ENCODE measurements at regions not wholly inside any gene's neighbourhood (a gene's known extent, or its start where the extent isn't known, plus 50 kb on each side); places are given as distances from the start of the nearest gene placed in this dataset.
A peak's percentile ranks its signal among the peaks of the same experiment; 100 is the strongest.

DNA sequence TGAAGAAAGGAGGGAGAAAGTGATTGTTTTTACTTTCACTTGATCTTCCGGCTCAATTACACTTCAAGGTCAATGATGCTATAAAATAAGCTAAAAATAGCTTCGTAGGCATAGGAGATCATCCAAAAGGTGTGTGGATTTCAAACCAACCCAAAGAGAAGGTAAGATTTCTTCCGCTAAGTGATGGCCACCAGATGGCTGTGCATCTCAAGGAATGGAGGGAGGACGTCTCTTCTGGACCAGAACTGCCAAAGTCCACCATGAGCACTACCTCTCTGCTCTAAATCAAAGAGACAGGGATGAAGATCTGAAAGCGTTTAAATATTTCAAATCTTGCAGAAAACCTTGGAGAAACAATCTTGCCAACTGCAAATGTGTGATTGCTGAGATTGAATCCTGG, 199.1 kb upstream of the ZPLD1 start:
- peak; percentile 5 for DNase-seq (ENCODE audit: low spot score)

DNA sequence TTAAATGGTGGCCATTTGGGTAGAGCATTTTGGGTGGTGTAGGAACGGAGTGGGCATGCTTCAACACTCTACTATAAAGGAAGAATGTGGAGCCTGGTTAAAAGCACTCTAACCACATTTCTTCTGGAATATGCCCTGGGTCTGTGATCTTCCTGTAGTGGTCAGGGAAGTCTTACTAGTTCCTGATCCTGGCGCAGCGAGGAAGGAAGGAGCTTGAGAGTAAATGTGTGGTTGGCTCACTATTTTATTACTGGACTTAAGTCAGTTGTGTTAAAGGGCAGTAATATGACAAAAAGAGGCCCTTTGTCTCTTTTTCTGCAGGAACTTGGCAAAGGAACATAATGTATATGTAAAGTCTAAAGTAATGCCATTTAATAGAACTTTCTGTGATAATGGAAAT, 197.6 kb upstream of the ZPLD1 start:
- DNase-seq (ENCODE audit: low spot score) = no peak

DNA sequence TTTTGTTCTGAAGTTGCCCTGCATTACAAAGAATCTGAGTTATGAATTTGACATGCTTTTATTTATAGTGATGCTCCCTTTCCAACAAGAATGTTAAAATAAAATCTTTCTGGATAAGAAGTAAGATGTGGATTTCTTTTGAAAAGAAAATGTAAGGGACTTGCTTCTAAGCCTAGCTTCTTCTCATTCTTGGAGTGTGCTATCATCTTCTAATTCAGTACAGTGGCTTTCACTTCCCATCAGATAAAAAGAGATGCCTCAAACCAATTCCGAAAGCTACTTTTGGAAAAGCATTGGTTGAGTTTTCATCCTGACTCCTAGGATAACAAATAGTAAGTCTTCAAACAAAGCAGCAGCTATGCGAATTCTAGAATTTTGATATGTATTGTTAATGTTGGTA, 197.0 kb upstream of the ZPLD1 start:
- no peak for DNase-seq (ENCODE audit: low spot score)

DNA sequence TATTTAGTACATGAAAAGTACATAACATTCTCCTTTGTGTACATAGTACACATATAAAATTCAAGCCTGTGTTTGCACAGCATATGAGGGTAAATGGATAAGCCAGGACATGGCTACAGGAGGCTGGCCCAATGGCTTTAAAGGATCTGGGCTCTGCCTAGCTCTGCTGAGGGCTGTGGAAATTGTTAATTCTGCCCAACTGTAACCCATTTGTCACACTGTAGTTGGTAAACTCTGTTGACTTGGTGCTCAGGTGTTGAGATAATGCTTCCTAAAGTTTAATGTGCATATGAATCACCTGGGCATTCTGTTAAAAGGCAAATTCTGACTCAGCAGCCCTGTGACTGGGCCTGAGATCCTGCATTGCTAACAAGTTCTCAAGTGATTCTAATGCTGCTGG, 196.5 kb upstream of the ZPLD1 start:
- no peak for DNase-seq (ENCODE audit: low spot score)

DNA sequence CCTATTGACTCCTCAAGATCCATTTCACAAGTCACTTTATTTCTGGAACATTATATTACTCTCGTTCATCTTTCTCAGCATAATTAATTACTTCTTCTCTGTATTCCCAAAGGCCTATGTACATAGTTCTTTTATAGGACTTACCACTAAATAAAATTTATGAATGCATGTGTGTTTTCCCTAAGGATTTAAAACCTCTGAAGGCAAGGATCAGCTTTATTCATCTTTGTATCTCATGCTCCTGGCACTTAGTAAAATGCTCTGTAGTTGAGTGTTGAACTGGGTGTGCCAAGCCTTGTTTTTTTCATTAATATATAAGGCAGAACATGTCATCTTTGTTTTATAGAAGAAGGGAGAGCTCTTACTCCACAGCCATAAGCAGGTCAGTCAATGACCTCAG, 194.1 kb upstream of the ZPLD1 start:
- no peak for DNase-seq (ENCODE audit: low spot score)

DNA sequence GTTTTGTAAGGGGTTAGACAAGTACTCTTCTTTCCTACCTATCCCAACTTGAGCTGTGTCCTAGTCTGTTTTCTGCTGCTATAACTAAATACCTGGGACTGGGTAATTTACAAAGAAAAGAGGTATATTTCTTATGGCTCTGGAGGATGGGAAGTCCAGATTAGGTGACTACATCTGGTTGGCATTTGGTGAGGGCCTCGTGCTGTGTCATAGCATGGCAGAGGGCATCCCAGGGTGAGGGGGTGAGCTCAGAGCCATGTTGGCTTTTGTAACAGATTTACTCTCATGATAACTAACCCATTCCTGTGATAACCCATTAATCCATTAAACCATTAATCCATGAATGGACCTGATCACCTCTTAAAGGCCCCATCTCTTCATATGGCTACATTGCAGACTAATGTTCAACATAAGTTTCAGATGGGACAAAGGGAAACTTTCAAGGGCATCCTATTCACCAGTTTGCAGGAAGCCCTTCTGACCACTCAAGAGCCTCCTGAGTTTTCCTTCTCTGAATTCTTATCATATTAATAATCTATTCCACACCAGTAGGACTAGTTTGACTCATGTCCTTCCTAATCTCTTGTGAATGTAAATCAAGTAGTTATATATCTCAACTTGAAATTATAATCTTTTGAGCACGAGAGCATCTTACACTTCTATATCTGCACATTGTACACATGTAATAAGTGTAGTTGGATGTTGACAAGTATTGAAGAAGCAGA, 185.7 kb upstream of the ZPLD1 start:
- DNase-seq (ENCODE audit: low spot score) = no peak

DNA sequence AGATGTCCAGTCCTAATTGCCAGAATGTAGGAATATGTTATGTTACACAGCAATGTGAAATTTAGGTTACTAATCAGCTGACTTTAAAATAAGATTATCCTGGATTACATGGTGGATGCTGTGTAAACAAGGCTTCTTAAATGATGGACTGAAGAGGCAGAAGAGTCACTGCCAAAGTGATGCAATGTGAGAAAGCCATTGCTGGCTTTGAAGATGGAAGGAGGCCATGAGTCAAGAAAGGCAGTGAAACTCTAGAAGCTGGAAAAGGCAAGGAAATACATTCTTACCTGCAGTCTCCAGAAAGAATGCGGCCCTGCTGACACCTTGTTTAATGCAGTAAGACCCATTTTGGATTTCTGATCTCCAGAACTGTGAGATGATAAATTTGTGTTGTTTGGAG, 179.1 kb upstream of the ZPLD1 start:
- DNase-seq (ENCODE audit: low spot score) = no peak

DNA sequence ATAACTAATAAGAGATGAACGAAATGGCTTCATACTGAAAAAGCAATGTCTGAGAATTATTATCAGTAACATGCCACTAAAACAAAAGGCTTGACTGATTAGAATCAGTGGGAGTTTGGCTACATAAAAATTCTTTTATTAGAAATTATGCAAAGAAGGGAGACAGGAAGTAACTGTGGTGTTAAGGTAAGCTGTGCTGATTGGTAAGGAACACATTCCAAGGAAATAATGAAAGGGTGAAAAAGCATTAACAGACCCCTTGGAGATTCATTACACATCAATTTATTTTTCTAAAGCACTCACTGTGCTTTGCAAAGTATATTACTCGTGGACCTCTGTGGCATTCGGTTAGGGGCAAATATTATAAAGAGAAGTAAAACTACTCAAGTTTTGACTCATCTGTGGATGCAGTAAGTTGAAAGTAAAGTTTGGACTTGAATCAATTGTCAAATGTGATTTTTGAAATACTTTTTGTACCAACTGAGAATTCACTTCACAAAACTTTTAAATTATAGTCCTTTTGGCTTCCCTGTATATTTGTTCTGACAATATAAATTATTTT, 176.1 kb upstream of the ZPLD1 start:
- no peak for DNase-seq (ENCODE audit: low spot score)

DNA sequence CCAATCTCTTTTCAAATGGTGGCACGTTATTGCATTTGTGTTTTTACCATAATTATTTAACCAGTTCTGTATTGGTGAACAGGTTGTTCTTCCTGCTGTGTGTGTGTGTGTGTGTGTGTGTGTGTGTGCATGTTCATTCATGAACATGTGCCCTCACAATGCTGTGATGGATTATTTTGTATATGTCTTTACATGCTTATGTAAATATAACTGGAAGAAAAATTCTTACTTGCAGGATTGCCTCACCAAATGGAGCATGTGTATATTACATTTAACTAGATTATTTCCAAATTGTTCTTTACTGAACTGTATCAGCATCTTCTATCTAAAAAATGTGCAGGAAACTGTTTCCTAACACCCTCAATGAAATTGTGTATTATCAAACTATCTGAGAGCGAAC, 175.2 kb upstream of the ZPLD1 start:
- DNase-seq (ENCODE audit: low spot score) = no peak

DNA sequence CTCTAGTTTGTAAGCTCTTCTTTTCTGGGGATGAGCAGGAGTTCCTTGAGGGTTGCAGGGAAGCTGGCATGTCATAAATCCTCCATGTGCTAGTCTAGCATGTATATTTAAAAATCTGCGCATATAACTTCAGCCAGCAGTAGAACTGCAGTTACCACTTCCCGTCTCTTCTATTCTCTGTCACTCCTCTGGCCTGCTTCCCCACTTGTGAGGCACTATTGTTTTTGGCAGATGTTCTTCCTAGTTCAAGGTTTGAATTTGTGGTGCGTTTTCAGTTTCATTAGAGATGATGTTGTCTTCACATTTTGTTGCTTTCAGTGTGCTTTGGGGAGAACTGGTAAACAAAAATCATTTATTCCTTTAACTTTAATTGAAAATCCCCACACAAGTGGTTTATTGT, 169.1 kb upstream of the ZPLD1 start:
- DNase-seq (ENCODE audit: low spot score) = no peak

DNA sequence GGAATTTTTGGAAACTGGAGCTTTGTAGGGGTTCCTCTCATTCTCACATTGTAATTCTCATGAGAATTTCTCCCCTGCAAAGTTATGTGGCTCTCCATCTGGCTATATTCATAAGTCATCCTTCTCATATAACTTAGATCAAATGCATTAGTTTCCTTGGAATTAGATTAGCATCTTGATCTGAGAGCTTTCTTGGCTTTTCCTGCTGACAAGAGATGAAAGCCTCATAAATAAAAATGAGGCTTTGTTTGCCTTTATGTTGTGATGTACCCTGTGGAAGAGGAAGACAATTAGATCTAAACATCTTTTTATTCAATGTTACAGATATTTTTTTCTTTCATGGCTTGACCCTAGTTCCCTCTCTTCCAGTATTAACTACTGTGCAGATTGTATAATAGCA, 165.4 kb upstream of the ZPLD1 start:
- DNase-seq (ENCODE audit: low spot score) = no peak

DNA sequence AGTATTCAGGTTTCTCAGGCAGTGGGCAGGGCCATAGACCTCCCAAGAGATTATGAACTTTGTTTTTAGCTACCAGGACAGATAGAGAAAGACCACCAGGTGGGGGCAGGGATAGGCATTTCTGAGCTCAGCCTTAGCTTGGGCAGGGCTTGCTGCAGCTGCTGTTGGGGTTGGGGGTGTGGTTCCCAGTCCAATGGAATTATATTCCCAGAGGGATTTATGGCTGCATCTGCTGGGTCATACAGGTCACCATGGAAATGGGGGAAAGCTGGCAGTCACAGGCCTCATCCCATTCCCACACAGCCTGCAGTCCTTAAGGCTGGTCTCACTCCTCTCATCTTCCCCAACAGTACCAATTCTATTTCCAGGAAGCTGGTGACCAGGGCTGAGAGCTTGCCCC, 144.6 kb upstream of the ZPLD1 start:
- no peak for DNase-seq (ENCODE audit: low spot score)

DNA sequence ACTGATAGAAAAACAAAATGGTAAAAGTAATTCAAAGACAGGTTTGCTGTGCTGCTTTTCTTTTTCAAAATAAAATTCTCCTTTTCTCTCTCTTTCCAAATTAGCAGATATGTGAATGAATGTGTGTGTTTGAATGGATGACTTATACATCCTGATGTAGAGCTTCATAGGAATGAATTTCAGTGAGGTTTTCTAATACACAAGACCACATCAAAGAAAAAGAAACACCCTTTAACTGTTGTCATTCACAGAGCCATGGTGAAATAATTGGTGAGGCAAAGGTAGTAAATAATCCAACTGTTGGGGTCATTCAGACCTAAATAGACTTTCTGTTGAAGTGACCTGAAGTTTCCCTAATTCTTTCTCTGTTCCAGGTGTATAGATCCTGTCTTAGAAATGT, 139.1 kb upstream of the ZPLD1 start:
- DNase-seq (ENCODE audit: low spot score) = no peak

DNA sequence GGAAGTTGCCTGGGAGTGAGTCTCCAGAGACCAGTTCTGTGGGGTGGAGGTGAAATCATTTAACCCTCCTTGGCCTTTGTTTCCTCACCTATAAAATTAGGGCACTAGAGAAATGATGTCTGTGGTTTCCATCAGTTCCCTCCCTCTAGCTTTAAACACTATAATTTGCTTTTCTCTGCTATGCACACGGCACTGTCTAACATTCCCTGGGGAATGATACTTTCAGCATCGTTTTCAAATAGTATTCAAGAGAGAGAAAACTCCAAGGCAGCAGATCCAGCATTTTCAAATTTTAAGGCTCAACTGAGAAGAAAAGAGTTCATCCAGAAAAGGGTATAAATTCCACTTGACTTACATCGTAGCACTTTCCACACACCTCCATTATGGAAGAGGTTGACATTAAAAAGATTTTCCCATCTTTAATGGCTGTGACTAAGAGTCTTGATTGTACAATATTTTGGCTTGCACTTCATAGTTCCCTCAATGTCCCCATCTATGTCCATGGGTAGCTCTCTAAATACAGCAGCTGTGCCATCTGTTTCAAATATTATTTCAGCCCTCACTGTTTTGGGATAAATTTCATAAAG, 137.7 kb upstream of the ZPLD1 start:
- no peak for DNase-seq (ENCODE audit: low spot score)

DNA sequence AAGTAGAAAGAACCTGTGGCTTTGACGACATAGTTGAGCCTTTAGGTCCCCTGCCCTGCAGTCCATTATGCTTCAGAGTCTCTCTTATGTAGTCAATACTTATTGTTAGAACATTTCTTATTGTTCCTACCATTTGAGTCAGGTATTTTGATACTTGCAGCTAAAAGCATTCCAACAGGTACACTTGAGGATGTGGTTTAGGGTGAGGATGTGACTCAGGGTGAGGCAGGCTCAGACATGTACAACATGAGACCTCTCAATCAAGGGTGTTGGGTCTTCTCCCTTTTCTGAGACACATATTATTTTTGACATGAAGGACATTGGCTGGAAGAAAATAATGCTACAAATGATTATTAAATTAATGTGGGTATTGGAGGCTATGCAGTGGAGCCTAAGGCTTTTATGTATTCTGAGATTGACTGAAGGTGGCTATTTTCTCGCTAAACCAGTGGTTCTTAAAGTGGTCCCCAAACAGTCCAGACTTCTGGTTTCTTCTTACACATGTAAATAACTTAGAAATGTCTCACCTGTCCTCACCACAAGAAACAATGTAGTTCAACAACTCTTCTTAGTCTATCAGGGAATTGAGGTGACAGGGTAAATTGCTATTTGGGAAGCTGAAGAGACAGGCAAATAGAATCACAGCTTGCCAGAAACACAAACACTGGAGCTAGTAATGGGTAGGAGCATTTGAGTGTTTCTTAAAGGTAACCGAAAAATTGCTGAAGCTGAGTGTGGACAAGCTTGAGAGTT, 135.5 kb upstream of the ZPLD1 start:
- no peak for DNase-seq (ENCODE audit: low spot score)

DNA sequence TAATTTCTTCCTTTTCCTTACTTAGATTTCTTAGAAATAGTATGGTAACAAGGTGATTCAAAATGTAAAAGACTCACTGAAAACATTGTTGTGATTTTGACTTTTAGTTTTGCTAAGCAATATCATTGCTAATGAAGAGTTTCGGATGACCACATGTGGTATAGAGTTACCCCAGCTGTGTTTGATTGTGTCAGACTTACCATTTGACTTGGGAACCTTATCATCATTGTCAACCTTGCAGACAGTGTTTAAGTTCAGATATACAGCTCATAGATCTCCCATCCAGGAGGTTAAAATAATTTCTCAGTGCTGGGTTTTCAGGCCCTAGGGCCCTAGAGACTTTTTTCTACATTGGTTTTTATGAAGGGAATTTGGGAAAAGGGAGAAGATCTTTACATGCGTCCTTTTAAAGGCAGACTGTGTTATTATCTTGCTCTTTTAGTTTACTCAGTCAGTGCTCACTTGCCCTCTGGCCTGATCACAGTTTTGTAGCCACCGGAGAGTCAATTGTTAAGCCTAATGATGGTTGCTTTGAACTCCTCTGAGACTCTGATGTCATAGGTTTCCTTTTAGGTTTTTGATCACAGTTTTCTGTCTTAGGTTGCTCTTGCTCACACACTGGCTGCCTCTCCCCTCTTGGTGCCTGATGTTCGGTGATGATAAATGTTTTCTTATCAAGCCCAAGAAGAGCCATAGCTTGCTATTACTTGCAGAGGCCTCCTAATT, 133.5 kb upstream of the ZPLD1 start:
- no peak for DNase-seq (ENCODE audit: low spot score)

DNA sequence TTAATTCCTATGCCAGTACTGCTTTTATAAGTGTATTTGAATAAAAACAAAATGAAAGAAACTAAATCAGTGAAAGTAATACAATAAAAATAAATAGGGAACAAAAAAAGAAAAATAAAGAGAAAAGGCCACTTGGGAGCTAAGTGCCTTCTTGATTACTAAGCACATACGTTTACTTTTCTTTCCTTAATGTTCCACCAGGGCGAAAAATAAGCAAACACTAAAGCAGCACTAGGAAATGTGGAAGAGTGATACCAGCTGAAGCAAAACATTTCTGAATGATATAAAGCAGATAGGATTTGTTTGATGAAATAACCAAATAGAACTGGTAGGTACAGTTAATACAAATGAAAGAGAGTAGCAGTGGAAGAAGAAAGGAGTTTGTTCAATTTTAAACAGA, 132.8 kb upstream of the ZPLD1 start:
- no peak for DNase-seq (ENCODE audit: low spot score)

DNA sequence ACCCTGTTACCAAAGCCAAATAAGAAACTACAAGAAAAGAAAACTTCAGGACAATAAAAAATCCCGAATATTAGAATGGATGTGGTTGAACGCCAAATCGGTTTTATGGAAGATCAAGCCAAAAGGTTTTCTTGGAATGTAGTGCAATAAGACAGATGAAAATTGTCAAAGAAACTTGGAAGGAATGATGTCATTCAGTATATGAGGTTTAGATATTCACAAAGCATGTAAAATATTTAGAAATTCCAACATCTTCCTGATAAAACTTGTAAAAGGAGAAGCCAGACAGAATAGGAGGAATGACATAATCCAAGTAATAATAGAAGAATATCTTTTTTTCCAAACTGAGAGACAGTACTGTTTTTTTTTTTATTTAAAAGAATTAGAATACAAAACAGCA, 130.3 kb upstream of the ZPLD1 start:
- no peak for DNase-seq (ENCODE audit: low spot score)

DNA sequence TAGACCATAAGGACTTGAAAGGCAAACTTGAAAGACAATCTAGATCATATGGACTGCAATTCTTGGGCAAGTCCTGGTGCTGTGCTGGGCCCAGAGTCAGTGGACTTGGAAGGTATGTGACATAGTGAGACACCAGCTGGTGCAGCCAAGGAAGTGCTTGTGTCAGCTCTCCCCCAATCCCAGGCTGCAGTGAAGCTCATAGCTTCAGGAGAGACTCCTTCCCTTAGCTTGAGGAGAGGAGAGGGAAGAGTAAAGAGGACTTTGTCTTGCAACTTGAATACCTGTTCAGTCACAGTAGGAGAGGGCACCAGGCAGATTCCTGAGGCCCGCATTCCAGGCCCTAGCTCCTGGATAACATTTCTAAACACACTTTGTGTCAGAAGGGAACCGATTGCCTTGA, 127.4 kb upstream of the ZPLD1 start:
- no peak for DNase-seq (ENCODE audit: low spot score)

DNA sequence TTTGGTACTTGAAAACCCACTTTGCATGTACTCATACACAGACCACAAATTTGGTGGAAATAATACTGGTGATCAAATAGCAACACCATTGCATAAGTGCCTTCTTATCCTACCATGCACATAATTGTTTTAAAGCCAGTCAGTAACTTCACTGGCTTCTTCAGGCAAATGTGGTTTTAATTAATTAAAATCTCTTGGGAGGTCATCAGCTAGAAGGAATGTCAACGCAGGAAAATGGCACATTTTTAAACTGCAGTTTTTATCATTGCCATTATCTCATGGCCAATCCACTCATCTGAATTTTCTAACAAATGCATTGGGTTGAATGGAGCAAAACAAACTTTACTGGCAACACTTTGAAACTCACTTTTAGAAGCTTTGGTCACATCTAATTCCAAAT, 105.7 kb upstream of the ZPLD1 start:
- no peak for DNase-seq (ENCODE audit: low spot score)

DNA sequence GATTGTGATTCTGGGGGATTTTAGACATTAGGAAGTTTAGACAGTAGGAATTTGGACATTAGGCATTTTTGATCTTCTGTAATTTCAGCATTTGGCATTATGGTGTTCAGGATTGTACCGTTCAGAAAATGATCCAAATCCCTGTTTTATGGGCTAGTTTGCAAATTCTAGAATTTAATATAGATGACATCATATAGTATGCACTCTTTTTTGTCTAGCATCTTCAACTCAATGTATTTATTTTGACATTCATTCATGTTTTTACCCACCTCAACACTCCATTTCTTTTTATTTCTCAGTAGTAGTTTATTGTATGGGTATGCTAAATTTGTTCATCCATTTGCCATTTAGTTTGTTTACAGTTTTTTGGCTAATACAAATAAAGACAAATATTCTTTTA, 105.3 kb upstream of the ZPLD1 start:
- no peak for DNase-seq (ENCODE audit: low spot score)

DNA sequence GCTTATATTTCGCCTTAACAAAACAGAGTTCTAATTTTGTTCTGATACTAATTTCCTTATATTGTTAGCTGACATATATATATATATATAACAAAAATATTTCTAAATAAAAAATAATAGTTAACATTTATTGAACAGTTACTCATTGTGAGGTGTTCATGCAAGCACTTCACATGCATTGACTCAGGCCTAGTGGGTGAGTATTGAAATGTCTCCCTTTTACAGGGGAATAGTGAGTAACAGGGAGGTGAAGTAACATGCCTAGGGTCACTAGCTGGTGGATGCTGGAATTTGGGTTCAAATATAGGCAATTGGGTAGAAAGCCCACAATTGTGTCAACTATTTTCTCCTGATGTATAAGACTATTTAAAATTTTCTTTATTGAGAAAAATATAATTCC, 102.6 kb upstream of the ZPLD1 start:
- no peak for DNase-seq (ENCODE audit: low spot score)

DNA sequence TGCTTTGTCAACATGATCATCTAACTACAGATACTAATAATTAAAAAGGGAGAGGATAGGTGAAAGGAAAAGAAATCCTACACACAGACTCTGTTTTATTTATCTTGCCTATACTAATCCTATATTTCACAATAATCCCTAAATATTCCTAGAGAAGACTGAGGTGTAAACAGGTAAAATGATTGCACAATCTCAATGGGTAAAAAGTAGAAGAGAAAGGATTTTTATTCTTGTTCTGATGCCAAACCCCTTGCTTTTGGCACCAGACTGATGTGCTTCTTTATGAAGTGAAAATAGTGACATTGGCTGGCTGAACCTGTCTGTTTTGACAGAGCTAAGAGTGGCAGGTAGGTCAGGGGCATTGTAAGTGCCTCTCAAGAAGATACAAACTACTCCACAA, 101.9 kb upstream of the ZPLD1 start:
- DNase-seq (ENCODE audit: low spot score) = no peak

All from pons (tissue), 1 donor.